22Rv1 (cell line): ENCODE measurements at regions not wholly inside any gene's neighbourhood (a gene's known extent, or its start where the extent isn't known, plus 50 kb on each side); places are given as distances from the start of the nearest gene placed in this dataset.

Experiments used
- H3K27ac ChIP-seq: fragments of 450-650 bp; 2 replicates; pipeline ENCODE4 v1.5.1; 2017
- ZFX ChIP-seq: fragments of 450-650 bp; IDR thresholded peaks from 2 replicates; pipeline ENCODE4 v1.6.1; 2017; ENCODE audit warnings: antibody characterized with exemption, borderline replicate concordance
- TF ChIP-seq, protein P1 (sequence below): fragments of 450-650 bp; IDR thresholded peaks from 2 replicates; pipeline ENCODE4 v1.5.1; 2017; ENCODE audit warnings: mild to moderate bottlenecking

DNA sequence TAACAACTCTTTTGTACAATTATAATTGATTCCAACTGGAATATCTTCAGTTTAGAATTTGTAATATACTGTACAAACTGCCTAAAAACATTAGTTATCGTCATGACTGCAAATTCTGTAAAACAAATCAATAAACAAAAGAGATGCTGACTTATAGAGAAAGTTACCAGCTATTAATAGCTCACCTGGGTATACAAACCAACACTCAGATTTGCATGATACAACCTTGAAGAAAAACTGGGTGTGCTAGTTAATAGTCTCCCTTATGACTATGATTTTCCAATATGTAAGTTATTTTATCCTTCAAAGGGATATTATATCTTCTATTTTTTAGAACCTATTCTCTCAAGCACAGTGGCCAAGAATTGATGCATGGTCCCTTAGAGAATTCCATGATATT lies 698.5 kb downstream of the FRK start:
- TF ChIP-seq ZFX: no peak
- TF ChIP-seq, protein P1, sequence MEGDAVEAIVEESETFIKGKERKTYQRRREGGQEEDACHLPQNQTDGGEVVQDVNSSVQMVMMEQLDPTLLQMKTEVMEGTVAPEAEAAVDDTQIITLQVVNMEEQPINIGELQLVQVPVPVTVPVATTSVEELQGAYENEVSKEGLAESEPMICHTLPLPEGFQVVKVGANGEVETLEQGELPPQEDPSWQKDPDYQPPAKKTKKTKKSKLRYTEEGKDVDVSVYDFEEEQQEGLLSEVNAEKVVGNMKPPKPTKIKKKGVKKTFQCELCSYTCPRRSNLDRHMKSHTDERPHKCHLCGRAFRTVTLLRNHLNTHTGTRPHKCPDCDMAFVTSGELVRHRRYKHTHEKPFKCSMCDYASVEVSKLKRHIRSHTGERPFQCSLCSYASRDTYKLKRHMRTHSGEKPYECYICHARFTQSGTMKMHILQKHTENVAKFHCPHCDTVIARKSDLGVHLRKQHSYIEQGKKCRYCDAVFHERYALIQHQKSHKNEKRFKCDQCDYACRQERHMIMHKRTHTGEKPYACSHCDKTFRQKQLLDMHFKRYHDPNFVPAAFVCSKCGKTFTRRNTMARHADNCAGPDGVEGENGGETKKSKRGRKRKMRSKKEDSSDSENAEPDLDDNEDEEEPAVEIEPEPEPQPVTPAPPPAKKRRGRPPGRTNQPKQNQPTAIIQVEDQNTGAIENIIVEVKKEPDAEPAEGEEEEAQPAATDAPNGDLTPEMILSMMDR: no peak
- H3K27ac ChIP-seq: no peak overlapping the region

DNA sequence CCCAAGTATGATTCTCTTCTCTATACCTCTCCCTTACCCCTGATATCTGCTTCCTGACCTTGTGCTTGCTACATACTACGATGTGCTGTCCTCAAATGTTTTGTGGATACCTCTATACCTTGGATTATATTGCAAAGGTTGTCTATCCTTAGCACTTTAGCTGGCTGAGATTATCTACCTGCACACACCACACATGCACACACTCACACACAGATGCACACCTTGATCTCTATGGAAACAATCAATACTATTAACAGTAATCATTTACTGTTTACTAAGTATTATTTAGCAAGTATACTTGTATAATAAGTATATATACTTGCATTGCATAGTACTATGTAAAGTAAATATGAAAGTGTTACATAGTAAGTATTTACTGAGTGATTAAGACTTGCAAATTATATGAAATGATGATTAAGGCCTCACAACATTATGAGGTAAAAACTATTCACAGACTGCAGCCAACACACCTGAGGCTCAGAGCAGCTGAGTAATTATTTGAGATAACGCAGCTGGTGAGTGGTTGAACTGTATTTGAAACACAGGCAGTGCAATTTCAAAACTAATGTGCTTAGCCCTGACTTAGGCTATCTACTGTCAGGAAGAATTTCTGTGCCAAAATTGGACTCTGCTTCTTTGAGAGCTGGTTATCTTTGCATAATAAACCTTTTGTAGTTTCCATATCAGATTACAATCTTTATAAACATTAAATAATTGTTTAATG lies 699.9 kb downstream of the FRK start:
- TF ChIP-seq, protein P1: no peak
- TF ChIP-seq ZFX: no peak
- peak overlapping the region; percentile 61 for H3K27ac ChIP-seq

DNA sequence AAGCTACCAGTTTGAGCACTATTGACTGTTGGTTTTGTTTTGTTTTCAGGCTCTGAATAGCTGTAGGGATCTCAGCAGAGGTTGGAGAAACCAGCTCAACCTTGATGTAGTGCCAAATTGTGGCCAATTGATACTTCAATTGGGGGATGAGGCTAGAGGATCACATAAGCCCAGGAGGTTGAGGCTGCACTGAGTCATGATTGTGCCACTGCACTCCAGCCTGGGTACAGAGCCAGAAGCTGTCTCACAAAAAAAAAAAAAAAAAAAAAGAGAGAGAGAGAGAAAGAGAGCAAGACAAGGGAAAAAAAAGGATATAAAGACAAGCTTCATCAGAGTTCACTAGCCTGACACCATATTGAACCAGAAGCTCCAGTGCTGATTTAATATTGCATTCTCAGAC lies 702.1 kb downstream of the FRK start:
- no peak overlapping the region for H3K27ac ChIP-seq
- no peak for TF ChIP-seq ZFX
- TF ChIP-seq, protein P1: no peak

DNA sequence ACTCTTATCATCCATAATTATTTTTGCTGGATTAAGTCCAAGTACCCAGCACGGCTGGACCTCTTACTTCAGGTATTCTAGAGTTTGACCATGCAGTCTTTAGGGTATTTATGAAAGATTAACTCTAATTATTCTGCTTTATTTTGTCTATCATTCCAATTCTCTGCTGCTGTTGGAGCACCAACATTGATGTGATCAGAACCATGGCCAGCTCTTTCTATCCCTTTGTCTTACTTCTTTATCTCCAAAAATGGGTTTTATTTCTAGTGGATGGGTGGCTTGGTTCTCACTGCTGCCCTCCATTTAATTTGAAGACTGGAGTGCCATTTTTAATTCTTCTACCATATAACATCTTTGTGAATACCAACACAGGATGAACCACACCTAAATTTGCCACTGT lies 704.3 kb downstream of the FRK start:
- TF ChIP-seq ZFX: no peak
- TF ChIP-seq, protein P1: no peak

DNA sequence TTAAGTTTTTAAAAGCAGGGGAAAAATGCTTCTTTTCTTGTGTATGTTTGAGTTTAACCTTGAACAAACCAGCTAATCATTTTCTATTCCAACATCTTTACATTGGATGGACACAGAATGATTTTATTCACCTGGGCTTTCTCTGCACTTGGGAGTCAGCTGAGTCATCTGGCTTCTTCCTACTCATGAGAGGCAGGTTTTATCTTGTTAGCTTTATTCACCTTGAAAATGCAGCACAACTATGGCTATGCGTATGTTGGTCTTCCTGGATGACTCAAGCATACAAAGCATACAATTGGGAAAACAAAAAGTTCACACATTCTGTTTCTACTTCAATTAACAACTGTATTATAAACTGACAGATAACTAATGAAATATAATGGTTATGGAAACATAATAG lies 737.7 kb downstream of the FRK start:
- no peak for TF ChIP-seq ZFX
- TF ChIP-seq, protein P1: no peak
- no peak overlapping the region for H3K27ac ChIP-seq

More for the DNA sequence above, 704.3 kb downstream of the FRK start:
- no peak overlapping the region for H3K27ac ChIP-seq

DNA sequence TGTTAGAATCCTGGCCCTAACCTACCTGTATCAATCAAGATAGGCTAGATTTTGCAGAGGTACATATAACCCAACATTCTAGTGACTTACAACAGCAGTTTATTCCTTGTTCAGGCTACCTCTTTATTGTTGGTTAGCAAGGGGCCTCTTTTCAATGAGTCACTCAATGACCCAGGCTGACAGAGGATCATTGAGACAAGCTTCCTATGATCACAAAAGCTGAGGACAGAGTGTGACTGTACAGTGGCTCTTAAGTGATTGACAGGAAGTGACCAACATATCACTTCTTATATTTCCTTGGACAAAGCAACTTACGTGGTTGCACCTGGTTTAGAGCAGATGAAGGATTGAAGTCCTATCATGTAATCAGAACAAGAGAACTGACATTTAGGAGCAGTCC lies 740.9 kb downstream of the FRK start:
- TF ChIP-seq ZFX: no peak
- TF ChIP-seq, protein P1: no peak

DNA sequence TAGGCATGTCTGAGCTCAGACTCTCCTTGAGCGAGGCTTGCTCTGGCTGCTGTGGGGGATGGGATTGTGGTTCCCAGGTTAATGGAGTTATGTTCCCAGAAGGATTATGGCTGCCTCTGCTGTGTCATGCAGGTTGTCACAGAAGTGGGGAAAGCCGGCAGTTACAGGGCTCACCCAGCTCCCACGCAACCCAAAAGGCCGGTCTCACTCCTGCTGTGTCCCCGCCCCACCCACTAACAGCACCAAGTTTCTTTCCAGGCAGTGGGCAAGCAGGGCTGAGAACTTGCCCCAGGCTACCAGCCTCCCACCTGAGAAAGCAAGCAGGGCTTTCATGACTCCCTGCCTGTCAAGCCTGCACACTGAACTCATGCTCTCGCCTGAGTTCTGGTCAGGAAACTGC lies 750.5 kb downstream of the FRK start:
- TF ChIP-seq ZFX: no peak
- TF ChIP-seq, protein P1: no peak
- H3K27ac ChIP-seq: no peak overlapping the region

More for the DNA sequence above, 740.9 kb downstream of the FRK start:
- H3K27ac ChIP-seq: no peak overlapping the region
